ENCODE measurements at regions not wholly inside any gene's neighbourhood (a gene's known extent, or its start where the extent isn't known, plus 50 kb on each side); places are given as distances from the start of the nearest gene placed in this dataset.

DNA sequence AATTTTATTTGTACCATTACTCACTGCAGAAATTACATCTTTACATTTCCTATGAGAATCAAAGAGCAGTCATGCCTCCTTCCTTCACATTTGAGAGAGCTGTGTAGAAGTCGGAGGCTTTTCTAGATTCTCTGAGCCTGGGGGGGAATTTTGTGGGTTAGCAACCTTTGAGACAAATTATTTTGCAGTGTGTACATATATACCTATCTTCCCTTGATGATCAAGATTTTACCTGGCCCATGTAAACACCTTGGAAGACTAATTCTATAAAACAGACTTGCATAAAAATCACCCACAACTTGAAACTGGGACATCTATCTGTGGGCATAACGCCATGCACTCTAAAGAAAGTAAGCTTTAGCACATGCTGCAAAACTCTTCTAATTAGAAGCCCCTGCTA lies 491.5 kb upstream of the MDFIC2 start:
- intact Hi-C loops (cut with micrococcal nuclease) = no loop called here

DNA sequence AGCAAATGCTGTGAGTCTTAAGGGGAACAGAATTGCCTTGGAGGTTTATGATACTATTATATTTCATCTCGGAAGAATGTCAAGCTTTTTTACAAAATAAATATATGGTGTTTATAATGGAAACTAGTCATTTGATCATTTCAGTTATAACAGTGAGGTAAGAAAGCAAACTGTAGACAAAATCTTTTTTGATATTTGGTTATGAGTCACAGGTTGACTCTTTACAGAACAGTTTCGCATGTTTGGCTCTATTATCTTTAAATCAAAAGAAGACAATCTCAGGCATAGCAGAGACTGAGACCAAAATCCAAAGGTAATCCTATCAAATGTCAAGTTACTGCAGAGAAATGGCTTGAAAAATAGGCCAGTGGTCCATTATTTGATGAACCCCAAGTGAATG lies 490.9 kb upstream of the MDFIC2 start:
- intact Hi-C loops (cut with micrococcal nuclease) = no loop called here

DNA sequence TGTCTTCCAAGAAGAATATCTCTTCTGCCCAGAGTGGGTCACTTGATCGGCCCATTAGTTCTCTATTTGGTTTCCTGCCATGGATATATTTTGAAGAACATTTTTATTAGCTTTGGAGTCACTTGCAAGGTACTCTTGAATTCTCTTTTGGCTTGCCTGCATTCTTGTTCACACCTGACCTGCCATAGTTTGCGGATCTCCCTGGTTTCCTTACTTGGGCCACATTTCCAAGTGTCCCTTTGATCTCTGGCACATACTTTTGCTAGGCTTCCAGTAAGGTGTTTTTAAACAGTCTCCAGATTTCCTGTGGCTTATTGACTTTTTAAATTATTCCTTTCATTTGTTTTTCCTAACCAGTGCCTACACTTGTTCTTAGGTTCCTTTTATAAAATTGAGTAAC lies 488.5 kb upstream of the MDFIC2 start:
- intact Hi-C loops (cut with micrococcal nuclease) = no loop called here

DNA sequence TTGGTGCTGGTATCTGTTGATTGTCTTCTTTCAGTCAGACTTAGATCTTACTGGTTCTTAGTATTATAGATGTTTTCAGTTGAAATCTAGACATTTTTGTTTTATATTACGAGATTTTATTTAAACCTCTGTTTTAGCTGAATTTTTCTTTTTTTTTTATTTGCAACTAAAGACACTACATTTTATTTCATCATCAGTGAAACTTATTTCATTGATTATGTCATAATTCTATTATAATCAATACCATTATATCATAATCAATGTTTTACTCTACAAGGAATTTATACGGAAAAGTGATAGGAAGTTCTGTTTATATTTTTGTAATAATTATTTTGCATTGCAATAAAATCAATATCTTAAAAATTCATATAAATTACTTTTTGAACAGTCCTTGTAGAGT lies 477.4 kb upstream of the MDFIC2 start:
- intact Hi-C loops (cut with micrococcal nuclease) = no loop called here

DNA sequence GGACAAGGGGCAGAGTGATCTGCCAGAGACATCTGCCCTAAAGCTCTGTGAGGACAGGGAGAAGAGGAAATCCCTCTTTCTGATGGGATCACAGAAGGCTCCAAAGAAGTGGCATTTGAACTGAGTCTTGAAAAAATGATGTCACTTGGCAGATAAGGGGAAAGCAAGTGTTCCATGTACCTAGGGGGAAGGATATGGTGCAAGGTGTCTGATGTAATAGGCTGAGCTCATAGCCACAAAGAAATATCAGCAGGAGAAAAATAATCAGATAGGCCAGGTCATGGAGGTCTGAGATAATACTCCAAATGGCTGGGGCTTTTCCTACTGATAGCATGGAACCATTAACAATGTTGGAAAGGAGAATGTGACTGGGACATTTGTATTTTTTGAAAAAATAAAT lies 468.4 kb upstream of the MDFIC2 start:
- intact Hi-C loops (cut with micrococcal nuclease) = no loop called here

DNA sequence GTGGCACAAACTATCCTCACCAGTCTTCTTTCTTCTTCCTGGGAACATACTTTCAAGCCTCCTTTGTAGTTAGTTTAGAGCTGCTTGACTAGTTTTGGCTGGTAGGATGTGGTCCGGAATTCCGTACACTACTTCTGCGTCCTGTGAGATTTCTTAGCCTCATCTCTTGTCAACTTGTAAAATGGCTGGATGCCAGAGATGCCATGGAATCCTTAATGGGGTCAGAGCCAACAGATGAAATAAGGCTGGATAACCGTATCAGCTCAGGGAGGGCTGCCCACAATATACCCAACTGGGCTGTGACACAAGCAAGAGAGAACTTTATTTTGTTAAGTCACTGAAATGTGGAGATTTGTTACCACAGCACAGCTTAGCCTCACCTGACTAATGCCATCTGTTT lies 466.9 kb upstream of the MDFIC2 start:
- intact Hi-C loops (cut with micrococcal nuclease) = no loop called here

DNA sequence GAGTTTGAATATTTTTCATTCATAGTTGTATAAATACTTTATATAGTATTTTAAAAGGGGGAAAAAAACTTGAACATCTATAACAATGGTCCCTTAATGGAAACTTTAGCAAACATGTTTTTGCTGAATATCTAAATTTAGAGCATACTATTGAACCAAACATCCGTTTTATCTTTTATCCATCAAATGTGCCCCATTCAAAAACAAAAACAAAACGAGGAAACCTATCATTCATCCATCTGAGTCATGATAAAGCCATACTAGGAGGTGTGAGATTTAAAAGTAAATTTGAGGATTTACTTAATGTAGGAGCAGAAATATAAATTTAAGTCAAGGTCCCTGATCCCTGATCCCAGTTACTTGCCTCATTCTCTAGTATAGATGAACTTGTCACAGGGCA lies 463.6 kb upstream of the MDFIC2 start:
- intact Hi-C loops (cut with micrococcal nuclease) = no loop called here

DNA sequence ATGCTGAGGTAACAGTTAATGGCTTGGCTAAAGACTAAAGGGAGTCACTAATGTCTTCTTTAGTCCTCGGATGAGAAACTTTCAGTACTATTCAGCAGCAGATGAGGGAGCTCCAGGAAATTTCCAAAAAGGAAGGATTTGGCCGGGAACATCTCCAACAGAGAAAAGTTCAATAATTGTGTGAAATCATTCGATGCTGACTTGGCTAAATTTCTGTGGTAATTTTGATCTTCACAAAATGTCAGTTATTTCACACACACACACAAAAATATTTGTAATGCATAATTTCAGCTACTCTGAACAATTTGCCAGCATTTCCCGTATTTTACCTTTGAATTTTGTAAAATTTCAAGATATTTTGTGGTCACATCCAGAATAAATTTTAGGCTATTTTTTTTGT lies 462.8 kb upstream of the MDFIC2 start:
- intact Hi-C loops (cut with micrococcal nuclease) = no loop called here

DNA sequence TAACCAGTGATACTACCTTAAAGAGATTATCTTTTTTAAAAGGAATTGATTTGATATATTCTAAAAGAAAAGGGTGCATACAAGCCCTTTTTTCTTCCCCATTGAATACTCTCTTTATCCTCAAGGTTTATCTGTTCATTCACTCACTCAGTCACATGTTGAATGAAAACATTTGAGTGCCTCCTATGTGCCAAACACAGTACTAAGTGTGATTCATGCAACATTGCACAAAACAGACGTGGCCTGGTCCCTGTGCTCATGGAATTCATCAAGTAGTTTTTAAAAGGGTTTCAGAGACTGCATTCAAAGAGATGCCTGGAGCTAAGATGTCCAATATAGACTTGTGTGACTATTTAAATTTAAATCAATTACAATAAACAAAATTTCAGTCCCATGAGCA lies 462.2 kb upstream of the MDFIC2 start:
- intact Hi-C loops (cut with micrococcal nuclease) = no loop called here

DNA sequence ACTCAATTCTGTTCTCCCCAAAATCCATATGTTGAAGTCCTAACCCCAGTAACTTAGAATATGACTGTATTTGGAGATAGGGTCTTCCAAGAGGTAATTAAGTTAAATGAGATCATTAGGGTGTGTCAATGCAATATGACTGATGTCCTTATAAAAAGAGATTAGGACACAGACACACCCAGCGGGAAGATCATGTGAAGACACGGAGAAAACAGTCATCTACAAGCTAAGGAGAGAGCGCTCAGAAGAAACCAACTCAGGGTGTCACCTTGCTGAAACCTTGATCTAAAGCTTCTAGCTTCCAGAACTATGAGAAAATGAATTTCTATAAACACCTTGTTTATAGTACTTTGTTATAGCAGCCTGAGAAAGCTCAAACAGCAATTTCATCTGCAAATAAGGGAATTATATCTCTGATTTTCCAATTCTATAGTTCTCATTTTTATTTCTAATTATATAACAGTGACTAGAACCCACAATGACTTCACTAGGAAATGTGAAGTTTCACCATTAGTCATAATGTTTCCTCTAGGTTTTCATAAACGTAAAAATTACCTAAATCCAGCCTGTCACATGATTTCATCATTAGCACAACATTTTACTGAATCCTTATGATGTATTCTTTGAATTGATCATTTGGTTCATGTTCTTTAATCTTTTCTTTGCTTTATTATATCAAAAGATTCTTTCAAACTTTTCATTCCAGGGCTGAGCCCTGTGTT lies 459.1 kb upstream of the MDFIC2 start:
- intact Hi-C loops (cut with micrococcal nuclease) = no loop called here

DNA sequence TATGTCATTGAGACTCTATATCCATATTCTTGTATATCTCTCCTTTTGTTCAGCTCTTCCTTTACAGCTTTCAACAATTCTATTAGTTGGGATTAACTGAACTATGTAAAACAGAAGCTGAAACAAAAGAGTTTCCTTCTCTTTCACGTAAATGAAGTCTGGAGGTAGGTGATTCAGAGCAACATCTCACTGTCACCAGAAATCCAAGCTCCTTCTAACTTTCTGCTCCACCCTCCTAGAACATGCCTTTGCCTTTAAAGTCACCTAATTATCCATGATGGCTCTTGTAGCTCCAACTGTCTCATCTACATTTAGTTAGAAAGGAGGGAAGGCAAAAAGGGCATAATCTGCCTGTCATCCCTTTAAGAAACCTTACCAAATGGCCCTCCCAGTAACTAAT lies 458.2 kb upstream of the MDFIC2 start:
- intact Hi-C loops (cut with micrococcal nuclease) = no loop called here

DNA sequence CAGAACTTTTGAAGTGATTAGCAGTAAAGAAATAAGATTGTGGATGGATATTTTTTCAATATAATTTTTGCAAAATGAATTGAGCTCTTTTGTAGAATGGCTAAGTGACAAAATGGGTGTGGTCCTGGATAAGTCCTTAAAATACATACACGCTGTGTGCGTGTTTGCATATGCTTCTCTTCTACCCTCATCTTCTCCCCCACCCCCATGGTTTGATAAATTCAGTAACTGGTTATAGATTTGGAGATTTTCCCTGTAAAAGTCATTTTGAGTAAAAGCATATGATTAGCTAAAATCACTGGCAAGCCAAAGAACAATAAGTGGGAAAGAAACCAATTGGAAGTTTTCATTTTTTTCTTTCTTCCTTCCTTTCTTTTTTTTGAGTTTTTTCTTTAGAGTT lies 453.9 kb upstream of the MDFIC2 start:
- intact Hi-C loops (cut with micrococcal nuclease) = no loop called here

DNA sequence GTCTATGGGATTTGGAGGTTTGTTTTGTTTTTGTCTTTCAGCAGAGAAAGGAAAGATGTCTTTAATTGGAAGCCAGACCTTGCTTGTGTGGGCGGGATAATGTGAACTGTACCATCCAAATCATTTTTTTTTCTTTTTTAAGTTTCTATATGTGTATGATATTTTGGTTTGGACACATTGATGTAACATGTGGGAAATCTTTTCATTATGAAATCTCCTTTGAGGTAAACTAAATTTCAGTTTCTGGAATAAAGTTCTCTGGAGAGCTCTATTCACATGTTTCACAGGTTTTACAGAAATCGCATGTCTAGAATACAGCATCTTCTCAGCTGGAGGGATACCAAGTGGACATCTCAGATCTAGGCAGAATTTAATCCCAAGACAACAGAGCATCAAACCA lies 451.5 kb upstream of the MDFIC2 start:
- intact Hi-C loops (cut with micrococcal nuclease) = no loop called here

DNA sequence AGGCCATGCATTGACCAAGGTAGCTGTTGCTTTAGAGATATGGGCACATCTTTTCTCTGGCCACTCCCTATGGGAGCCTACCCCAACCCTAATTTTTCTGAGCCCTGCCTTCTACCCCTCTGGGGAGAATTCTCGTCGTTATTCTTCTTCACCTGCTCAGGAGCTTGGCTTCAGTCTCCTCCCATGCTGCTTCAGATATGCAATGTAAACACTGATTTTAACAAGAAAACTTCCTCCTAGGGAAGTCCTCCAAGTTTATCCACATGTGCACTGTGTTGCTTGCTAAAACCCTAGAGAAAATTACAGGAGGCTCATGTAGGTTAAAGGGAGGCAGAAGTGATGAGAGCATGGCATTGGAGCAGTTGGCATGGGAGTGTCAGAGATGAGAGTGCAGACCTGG lies 445.2 kb upstream of the MDFIC2 start:
- intact Hi-C loops (cut with micrococcal nuclease) = no loop called here

DNA sequence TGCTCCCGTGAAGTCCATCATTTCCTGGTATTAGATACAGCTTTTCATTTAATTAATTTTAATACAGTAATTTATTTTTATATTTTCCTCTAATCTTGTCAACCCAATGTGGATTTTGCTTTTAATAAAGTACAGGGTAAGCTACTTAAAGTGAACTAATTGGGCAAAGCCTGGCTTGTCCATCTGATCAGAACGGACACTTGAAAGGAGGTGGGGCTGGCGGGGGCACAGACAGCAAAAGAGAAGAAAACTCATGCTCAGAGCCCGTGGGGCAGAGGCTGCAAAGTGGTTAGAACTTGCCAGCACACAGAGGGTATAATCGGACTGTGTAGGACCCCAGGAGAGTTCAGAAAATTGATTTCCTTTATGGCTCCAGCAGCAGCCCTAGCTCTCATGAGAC lies 443.1 kb upstream of the MDFIC2 start:
- intact Hi-C loops (cut with micrococcal nuclease) = no loop called here

DNA sequence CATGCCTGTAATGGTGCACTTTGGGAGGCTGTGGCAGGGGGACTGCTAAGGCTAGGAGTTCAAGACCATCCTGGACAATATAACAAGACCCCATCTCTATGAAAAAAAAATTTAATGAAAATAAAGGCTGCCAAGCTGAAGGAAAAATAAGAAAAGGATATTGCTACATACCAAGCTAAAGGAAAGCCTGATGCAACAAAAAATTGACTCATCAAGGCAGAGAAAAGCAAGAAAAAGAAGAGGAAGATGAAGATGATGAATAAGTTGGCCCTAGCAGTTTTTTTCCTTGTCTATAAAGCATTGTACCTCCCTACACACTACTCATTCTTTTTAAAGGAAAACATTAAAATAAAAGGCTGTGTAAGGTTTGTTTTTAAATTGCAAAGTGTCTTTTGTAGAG lies 441.9 kb upstream of the MDFIC2 start:
- intact Hi-C loops (cut with micrococcal nuclease) = no loop called here

DNA sequence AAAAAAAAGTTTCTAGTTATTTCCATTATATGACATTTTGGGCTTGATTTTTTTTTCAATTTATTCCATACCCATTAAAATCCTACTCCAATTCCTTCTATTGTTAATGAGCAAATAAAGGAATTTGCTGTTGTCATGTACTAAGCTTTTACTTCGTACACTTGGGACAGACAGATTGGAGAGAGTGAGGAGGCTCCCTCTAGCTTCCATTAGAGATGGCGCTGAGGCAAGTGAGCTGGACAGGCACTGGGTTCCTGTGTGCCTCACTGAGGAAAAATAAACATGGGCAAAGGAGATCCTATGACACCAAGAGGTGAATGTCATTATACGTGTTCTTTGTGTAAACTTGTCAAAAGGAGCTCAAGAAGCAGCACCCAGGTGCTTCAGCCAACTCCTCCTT lies 441.1 kb upstream of the MDFIC2 start:
- intact Hi-C loops (cut with micrococcal nuclease) = no loop called here

DNA sequence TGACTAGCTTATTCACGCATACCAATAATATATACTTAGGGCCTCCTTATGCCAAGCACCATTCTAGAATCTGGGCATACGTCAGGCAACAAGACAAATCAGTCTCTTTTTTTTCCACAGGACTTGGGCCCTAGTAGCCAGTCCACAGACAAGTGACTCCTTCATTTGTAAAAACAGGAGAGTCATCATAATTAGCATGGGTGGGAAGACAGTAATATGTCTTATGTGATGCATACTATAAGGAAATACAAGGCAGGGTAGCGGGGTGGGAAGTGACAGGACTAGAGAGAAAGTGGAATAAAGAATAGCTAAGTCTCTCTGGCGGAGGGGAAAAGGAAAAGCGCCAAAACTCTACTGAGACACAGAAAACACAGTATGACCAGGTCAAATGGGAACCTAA lies 439.6 kb upstream of the MDFIC2 start:
- intact Hi-C loops (cut with micrococcal nuclease) = no loop called here

DNA sequence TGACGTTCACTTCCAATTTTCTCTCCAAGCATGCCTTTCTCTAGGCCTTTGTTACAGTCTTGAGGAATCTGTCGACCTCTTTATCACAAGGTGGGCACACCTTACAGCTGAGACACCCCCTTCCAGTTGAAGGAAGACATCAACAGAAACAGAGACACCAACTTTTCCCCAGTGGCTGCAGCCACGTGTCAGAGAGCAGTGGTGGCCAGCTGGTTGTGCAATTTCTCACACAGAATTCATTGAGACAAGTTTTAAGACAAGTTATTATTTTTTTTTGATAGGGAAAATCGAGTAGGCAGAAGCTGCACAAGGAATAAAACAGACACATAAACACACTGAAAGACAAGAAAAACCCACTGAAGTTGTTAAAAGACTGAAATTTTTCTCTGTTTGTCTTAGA lies 436.7 kb upstream of the MDFIC2 start:
- intact Hi-C loops (cut with micrococcal nuclease) = no loop called here

DNA sequence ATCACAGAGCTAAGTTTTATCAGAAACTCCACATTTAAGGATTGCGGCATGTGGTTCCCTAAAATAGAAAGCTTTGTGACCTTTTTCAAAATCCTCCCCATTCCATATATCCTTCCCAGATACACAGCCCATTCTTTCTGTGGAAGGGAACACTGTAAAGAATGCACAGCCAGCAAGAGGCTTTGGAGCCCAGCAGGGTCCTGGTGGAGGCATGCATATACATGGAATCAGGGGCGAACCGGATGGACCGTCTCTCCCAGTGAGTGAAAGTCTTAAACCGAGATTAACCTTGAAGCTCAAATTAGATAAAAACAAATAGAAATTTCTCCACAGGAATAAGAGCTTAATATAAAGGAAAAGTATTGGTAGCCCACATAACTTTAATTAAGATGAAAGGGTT lies 436.2 kb upstream of the MDFIC2 start:
- intact Hi-C loops (cut with micrococcal nuclease) = no loop called here

DNA sequence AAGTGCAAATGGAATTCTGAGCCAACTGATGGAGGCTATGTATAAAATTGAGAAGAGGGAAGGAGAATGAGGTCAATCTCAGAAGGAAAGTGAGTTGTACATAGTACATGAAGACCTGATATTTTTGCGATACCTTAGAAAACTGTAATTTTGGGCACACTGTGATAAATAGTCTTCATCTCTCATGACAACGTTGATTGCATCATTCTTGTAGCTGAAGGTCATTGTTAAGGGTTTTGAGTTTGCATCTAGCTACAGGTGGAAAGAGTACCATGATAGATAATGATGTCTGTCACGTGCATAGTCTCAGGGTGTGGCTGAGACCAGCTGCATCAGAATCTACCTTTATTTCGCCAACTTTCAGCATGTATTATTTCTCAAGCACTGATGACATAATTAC lies 435.4 kb upstream of the MDFIC2 start:
- intact Hi-C loops (cut with micrococcal nuclease) = no loop called here

DNA sequence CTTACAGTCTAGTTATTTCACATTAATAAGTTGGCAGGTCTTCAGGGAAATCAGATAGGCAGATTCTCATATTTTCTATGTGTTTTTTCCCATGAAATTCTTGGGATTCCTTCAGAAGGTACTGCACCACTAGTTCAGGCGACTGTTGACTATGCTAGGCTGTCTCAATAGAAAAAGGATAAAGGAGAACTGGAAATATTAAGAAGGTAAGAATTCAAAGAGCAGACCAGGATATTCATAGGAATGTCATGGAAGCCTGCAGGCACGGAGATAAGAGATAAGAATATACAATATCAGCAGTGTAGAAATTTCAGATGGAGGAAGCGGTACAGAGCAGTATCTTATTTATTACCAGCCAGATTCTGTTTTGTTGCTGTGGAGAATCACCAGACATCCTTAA lies 432.1 kb upstream of the MDFIC2 start:
- intact Hi-C loops (cut with micrococcal nuclease) = no loop called here

DNA sequence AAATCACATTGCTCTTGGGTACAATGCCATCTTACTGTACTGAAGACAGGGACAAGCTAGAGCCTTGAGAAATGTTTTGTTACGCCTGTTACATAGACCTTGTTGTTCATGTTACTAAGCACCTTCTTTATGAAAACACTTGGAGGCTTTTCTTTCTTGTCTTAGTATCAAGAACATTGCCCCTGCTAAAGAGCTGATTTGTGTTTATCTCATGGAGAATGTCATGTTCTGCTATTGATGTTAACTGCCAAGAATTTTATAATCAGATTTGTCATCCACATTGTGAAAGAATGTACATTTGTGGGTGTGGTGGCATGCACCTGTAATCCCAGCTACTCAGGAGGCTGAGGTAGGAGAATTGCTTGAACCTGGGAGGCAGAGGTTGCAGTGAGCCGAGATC lies 431.3 kb upstream of the MDFIC2 start:
- intact Hi-C loops (cut with micrococcal nuclease) = no loop called here

DNA sequence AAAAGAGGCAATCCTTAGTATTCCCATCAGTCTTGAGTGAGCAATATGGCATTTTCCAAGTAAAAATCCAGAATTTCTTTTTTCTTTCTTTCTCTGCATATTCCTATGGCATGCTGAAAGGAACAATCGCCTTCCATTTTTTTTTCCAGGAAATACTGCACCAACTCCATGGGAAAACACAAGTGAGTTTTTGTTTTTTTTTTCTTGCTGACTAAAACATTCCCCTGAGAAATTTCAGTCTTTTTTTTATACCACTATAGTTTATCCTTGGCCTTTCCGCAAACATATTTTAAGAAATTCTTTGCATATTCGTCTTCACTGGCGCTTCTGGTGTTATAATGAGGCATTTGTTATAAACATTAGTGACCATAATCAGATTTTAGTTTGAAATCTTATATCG lies 429.6 kb upstream of the MDFIC2 start:
- intact Hi-C loops (cut with micrococcal nuclease) = no loop called here
